ENCODE measurements at regions not wholly inside any gene's neighbourhood (a gene's known extent, or its start where the extent isn't known, plus 50 kb on each side); places are given as distances from the start of the nearest gene placed in this dataset.

DNA sequence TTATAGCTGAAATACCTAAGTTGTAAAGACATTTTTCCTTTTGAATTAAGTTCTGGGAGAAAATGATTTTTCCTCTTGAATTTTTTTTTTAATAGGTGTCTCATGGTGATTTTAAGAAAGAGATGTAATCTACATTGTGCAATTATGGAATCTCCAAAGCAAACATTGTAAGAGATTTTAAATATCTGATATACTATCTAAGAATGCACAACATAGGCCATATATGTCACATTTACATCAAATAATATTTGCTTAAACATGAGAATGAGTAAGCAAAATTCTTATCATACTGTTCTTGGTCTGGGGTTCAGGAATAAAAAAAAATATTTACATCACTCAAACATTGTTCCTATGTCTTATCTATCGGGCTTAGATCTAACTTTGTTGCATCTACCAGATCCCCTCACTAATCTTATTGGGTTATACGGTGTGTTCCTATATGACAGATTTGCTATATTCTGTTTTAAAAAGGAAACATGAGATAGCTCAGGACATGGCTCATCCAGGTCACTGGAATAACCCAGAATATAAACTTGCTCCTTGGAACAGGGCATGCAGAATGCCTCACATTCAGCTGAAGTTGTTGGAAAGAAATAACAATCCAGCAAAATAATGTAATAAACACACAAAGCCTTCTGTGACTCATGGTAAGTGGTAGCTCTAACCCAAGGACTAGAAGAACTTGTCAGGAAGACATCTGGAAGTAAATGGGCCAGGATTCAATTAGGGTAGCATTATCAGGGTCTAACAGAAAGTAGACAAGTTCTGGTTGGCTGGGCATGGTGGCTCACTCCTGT is 794.7 kb downstream of the IPMK start:
- no peak for FAIRE-seq
- TF ChIP-seq POLR2A (IDR thresholded peaks at IDR 0.05; ENCODE audit: low read depth, low read length) = no peak
- DNase-seq (ENCODE audit: insufficient read length, low spot score) = no peak

GRCh38 chr10:57468894-57469432 is 798.7 kb downstream of the IPMK start:
- DNase-seq (ENCODE audit: insufficient read length, low spot score) = no peak
- no peak for FAIRE-seq
- TF ChIP-seq POLR2A (IDR thresholded peaks at IDR 0.05; ENCODE audit: low read depth, low read length) = no peak

DNA sequence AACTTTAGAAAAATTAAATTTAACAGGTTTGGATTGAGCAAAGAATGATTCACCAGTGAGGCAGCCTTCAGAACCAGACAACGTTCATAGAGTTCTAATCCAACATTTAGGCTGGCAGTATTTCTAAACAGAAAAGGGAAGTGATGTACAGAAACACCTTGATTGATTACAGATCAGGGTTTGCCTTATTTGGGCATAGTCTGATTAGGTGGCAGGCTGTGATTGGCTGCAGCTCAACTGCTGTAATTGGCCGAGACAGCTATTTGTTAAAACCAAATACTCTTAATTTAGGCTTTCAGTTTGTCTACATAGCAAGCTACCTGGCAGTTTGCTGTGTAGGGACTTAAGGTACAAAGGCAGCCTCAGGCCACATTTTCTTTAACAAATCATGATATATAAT is 802.5 kb downstream of the IPMK start:
- no peak for DNase-seq (ENCODE audit: insufficient read length, low spot score)
- no peak for TF ChIP-seq POLR2A (IDR thresholded peaks at IDR 0.05; ENCODE audit: low read depth, low read length)
- FAIRE-seq = no peak

- DNase-seq (ENCODE audit: insufficient read length, low spot score) = no peak
- FAIRE-seq = no peak
- no peak for TF ChIP-seq POLR2A (IDR thresholded peaks at IDR 0.05; ENCODE audit: low read depth, low read length)
Measured at GRCh38 chr10:57460540-57460939, 807.2 kb downstream of the IPMK start.

DNA sequence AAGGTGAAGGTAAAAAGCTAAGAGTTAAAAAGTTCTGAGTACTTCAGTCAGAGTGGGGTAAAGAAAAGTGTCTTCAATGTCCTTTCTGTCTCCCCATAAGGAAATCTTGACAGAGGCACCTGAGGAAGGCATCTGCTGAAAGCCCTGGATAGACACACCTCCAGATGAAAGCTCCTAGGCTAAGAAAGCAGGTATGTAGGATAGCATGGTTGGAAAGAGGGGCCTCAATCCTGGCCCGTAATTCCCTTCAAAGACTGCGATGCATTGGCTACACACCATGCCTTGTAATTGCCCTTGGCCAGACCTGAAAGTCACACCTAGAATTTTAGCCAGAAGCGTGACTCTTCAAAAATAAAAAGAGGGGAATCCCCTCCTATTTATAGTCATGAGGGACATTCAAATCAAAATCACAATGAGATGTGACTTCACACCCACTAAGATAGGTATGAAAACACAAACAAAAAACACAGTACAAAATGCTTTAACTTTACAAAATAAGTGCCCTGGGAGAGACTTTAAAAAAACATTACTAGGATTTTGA is 809.7 kb downstream of the IPMK start:
- TF ChIP-seq POLR2A (IDR thresholded peaks at IDR 0.05; ENCODE audit: low read depth, low read length) = no peak
- FAIRE-seq (no peak), DNase-seq (ENCODE audit: insufficient read length, low spot score) (no peak)

- no peak for FAIRE-seq
- DNase-seq (ENCODE audit: insufficient read length, low spot score) = no peak
- no peak for TF ChIP-seq POLR2A (IDR thresholded peaks at IDR 0.05; ENCODE audit: low read depth, low read length)
Measured at GRCh38 chr10:57430376-57430775, 837.3 kb downstream of the IPMK start.

DNA sequence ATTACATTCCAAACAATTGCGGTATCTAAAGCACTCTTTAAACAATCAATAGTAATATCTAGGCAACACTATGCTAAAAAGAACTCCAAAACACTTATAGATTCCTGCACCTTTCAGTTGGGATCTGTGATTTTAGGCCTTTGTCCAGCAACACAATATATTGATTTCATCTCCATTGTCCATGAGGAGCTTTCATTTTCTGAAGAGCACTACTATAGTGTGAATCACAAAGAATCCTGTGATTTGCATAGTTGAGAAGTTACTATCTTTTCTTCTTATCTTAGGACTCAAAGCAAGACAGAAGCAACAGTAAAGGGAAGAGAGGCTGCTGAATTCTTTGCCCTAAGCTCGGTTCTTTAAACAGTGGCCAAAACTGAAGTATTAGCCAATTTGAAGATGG is 846.8 kb downstream of the IPMK start:
- no peak for DNase-seq (ENCODE audit: insufficient read length, low spot score)
- TF ChIP-seq POLR2A (IDR thresholded peaks at IDR 0.05; ENCODE audit: low read depth, low read length) = no peak
- no peak for FAIRE-seq

- FAIRE-seq (no peak), DNase-seq (ENCODE audit: insufficient read length, low spot score) (no peak)
- no peak for TF ChIP-seq POLR2A (IDR thresholded peaks at IDR 0.05; ENCODE audit: low read depth, low read length)
Measured at GRCh38 chr10:57418476-57418875, 849.2 kb downstream of the IPMK start.

GRCh38 chr10:57395923-57396322 is 871.8 kb downstream of the IPMK start:
- no peak for DNase-seq (ENCODE audit: insufficient read length, low spot score)

DNA sequence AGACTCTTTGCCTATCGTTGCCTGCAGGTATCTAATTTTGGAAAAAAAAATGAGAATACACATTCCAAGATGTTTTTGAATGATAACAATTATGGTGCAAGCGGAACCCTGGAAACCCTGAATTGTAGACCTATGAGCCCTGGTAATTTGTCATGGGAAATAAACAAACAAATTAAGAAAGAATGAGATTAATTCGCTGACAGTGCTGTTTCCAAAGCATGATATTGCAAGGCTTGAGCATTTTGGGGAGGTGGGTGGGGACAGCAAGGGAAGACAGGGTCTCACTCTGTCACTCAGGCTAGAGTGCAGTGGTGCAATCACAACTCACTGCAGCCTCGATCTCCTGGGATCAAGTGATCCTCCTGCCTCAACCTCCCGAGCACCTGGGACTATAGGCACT is 900.3 kb downstream of the IPMK start:
- DNase-seq (ENCODE audit: insufficient read length, low spot score) = no peak
- no peak for FAIRE-seq
- TF ChIP-seq POLR2A (IDR thresholded peaks at IDR 0.05; ENCODE audit: low read depth, low read length) = no peak

More at GRCh38 chr10:57395923-57396322, 871.8 kb downstream of the IPMK start:
- TF ChIP-seq POLR2A (IDR thresholded peaks at IDR 0.05; ENCODE audit: low read depth, low read length) = no peak
- no peak for FAIRE-seq

GRCh38 chr10:57362811-57363210 is 904.9 kb downstream of the IPMK start:
- TF ChIP-seq POLR2A (IDR thresholded peaks at IDR 0.05; ENCODE audit: low read depth, low read length) = no peak
- FAIRE-seq = no peak
- DNase-seq (ENCODE audit: insufficient read length, low spot score) = no peak

- no peak for TF ChIP-seq POLR2A (IDR thresholded peaks at IDR 0.05; ENCODE audit: low read depth, low read length)
- DNase-seq (ENCODE audit: insufficient read length, low spot score) (no peak), FAIRE-seq (no peak)
Measured at GRCh38 chr10:57353403-57354003, 914.2 kb downstream of the IPMK start.

DNA sequence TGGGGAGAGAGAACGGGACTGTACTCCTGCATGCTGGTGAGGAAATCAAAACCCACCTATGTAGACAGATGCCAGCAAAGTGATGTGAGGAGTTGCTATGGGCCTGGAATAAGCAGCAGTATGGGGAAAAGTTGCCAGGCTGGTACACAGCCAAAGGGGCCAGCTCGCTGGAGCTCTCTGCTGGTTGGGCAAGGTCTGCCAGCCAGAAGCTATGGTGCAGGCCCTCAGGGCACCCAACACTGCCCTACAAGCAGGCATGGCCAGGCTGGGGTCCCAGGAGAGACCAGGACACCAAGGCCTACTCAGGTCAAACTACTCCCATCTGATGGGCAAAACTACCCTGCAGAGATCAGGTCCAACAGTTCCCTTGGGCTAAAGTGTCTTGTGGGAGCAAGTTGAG is 916.6 kb downstream of the IPMK start:
- no peak for TF ChIP-seq POLR2A (IDR thresholded peaks at IDR 0.05; ENCODE audit: low read depth, low read length)
- FAIRE-seq (no peak), DNase-seq (ENCODE audit: insufficient read length, low spot score) (no peak)

GRCh38 chr10:57341294-57341693 is 926.4 kb downstream of the IPMK start:
- DNase-seq (ENCODE audit: insufficient read length, low spot score) (no peak), FAIRE-seq (peak; percentile 30)
- no peak for TF ChIP-seq POLR2A (IDR thresholded peaks at IDR 0.05; ENCODE audit: low read depth, low read length)

All from H54 (cell line).